Fibroblast of lung (primary cell): ENCODE measurements at regions not wholly inside any gene's neighbourhood (a gene's known extent, or its start where the extent isn't known, plus 50 kb on each side); places are given as distances from the start of the nearest gene placed in this dataset.
A peak's percentile ranks its signal among the peaks of the same experiment; 100 is the strongest.
"Not testable (repeated sequence)": the region's sequence is repeated elsewhere in the genome, so short reads cannot be mapped to it uniquely, and the experiment has no call there.

ENCODE experiments used
- DNase-seq, 2 donors: peaks; one replicate each; pipeline versions ENCODE4 v3.0.0 to v3.0.0-alpha.2; 2010; ENCODE audit warnings: low read depth in 2 of 2
- H2AFZ ChIP-seq: 2 replicates; pipeline ENCODE4 v1.5.1; 2012; ENCODE audit warnings: low read length, control low read depth, inconsistent platforms
- H3K27ac ChIP-seq: 2 replicates; pipeline ENCODE4 v1.5.1; 2011; ENCODE audit warnings: low read length, control low read depth; ENCODE audit not compliant: insufficient read depth
- H3K27me3 ChIP-seq: 2 replicates; pipeline ENCODE4 v1.5.1; 2011; ENCODE audit warnings: mild to moderate bottlenecking, low read length; ENCODE audit not compliant: control insufficient read depth, insufficient read depth
- H3K36me3 ChIP-seq: 2 replicates; pipeline ENCODE4 v1.5.1; 2011; ENCODE audit warnings: low read length; ENCODE audit not compliant: control insufficient read depth, insufficient read depth
- H3K4me1 ChIP-seq: 2 replicates; pipeline ENCODE4 v1.5.1; 2011; ENCODE audit warnings: low read length; ENCODE audit not compliant: control insufficient read depth, insufficient read depth; ENCODE audit errors: extremely low read depth
- H3K4me2 ChIP-seq: 2 replicates; pipeline ENCODE4 v1.5.1; 2011; ENCODE audit warnings: low read length, control low read depth; ENCODE audit not compliant: insufficient read depth; ENCODE audit errors: extremely low read depth
- H3K4me3 ChIP-seq, 4 experiments: fragments of 200-600 bp in 1 of 4; sonication (generic) in 1 of 4; replicated peaks in 1 of 4; 2 replicates each; pipeline ENCODE4 v1.5.1; 2011 to 2016; ENCODE audit warnings: low read length in 4 of 4, low read depth in 3 of 4, mild to moderate bottlenecking in 3 of 4, control low read depth in 2 of 4, inconsistent platforms in 1 of 4, mixed read lengths in 1 of 4; ENCODE audit not compliant: insufficient read depth in 1 of 4; ENCODE audit errors: control extremely low read depth in 1 of 4
- H3K79me2 ChIP-seq: 2 replicates; pipeline ENCODE4 v1.5.1; 2012; ENCODE audit warnings: mild to moderate bottlenecking, low read length, inconsistent platforms; ENCODE audit not compliant: control insufficient read depth, insufficient read depth
- H3K9ac ChIP-seq: 2 replicates; pipeline ENCODE4 v1.5.1; 2011; ENCODE audit warnings: mild to moderate bottlenecking, low read length, control low read depth; ENCODE audit not compliant: insufficient read depth
- H3K9me3 ChIP-seq: 2 replicates; pipeline ENCODE4 v1.5.1; 2012; ENCODE audit warnings: low read depth, low read length; ENCODE audit not compliant: control insufficient read depth, insufficient read depth
- H4K20me1 ChIP-seq: 2 replicates; pipeline ENCODE4 v1.5.1; 2011; ENCODE audit warnings: low read length; ENCODE audit not compliant: control insufficient read depth, insufficient read depth; ENCODE audit errors: extremely low read depth
- EZH2 ChIP-seq: IDR thresholded peaks from 2 replicates; pipeline ENCODE4 v1.5.1; 2012; ENCODE audit warnings: low read length, control low read depth, mild to moderate bottlenecking; ENCODE audit errors: missing control alignments
- TF ChIP-seq, protein P1 (sequence below), 2 donors: IDR thresholded peaks in 1 of 2; conservative IDR thresholded peaks in 1 of 2; 1 replicate in 1 of 2; 2 replicates in 1 of 2; pipeline ENCODE4 v1.5.1; 2011 to 2012; ENCODE audit warnings: low read length in 2 of 2, control low read depth in 1 of 2, inconsistent platforms in 1 of 2, low read depth in 1 of 2, mild to moderate bottlenecking in 1 of 2

DNA sequence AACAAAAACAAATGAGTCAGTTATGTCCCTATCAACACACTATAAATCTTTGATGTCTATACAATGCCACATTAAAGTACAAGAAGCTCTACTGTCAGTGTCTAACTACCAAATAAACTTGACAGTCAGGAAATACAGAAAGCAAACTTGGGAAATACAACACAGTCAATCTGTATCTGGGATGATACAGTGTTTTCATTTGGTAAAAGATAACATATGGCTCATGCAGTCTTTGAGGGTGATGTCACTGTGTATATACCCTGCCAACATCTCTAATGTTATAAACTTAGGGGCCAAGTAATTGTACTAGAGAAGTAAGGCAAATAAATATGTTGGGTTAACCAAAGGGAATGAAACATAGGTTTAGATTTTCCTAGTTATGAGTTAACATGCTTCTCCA lies 552.5 kb upstream of the ADAMTS5 start:
- H4K20me1 ChIP-seq = no peaks in the 10 kb centered on the region
- no peaks in the 10 kb centered on the region for H3K9me3 ChIP-seq
- H3K4me2 ChIP-seq = peak overlapping the region; percentile 10
- H3K4me3 ChIP-seq = no peak overlapping the region
- no peak overlapping the region for H3K27ac ChIP-seq
- H2AFZ ChIP-seq = no peak overlapping the region
- H3K27me3 ChIP-seq = no peaks in the 10 kb centered on the region
- H3K9ac ChIP-seq = no peak overlapping the region
- DNase-seq = peak; percentile 82 to 91
- no peaks in the 10 kb centered on the region for H3K79me2 ChIP-seq
- H3K4me1 ChIP-seq = no peaks in the 10 kb centered on the region
- no peaks in the 10 kb centered on the region for H3K36me3 ChIP-seq
- TF ChIP-seq, protein P1, sequence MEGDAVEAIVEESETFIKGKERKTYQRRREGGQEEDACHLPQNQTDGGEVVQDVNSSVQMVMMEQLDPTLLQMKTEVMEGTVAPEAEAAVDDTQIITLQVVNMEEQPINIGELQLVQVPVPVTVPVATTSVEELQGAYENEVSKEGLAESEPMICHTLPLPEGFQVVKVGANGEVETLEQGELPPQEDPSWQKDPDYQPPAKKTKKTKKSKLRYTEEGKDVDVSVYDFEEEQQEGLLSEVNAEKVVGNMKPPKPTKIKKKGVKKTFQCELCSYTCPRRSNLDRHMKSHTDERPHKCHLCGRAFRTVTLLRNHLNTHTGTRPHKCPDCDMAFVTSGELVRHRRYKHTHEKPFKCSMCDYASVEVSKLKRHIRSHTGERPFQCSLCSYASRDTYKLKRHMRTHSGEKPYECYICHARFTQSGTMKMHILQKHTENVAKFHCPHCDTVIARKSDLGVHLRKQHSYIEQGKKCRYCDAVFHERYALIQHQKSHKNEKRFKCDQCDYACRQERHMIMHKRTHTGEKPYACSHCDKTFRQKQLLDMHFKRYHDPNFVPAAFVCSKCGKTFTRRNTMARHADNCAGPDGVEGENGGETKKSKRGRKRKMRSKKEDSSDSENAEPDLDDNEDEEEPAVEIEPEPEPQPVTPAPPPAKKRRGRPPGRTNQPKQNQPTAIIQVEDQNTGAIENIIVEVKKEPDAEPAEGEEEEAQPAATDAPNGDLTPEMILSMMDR (conservative IDR thresholded peaks at IDR 0.05 in 1 of 2, IDR thresholded peaks at IDR 0.05 in 1 of 2; ENCODE audit: low read depth in 1 of 2, low read length in 2 of 2) = no peak
- no peak for TF ChIP-seq EZH2

DNA sequence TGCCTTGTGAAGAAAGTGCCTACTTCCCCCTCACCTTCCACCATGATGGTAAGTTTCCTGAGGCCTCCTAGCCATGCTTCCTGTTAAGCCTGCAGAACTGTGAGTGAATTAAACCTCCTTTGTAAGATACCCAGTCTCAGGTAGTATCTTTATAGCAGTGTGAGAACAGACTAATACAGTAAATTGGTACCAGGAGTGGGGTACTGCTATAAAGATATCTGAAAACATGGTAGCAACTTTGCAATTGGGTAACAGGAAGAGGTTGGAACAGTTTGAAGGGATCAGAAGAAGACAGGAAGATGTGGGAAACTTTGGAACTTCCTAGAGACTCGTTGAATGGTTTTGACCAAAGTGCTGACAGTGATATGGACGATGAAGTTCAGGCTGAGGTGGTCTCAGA lies 550.3 kb upstream of the ADAMTS5 start:
- not testable (repeated sequence) for H3K27me3 ChIP-seq, H3K4me3 ChIP-seq, H4K20me1 ChIP-seq, H3K4me2 ChIP-seq, H3K27ac ChIP-seq, H3K79me2 ChIP-seq, H3K4me1 ChIP-seq, H3K9ac ChIP-seq, H2AFZ ChIP-seq, H3K36me3 ChIP-seq, H3K9me3 ChIP-seq, DNase-seq

GRCh38 chr21:27515676-27516075 lies 548.8 kb upstream of the ADAMTS5 start:
- TF ChIP-seq, protein P1 (conservative IDR thresholded peaks at IDR 0.05 in 1 of 2, IDR thresholded peaks at IDR 0.05 in 1 of 2; ENCODE audit: low read depth in 1 of 2, low read length in 2 of 2) = no peak
- no peak for TF ChIP-seq EZH2
- Histone ChIP-seq H3K27me3 (no peaks in the 10 kb centered on the region), H3K4me2 (no peak overlapping the region), H4K20me1 (no peaks in the 10 kb centered on the region), H3K4me1 (no peaks in the 10 kb centered on the region), H3K27ac (no peak overlapping the region), H3K4me3 (no peak overlapping the region), H3K36me3 (no peaks in the 10 kb centered on the region), H2AFZ (no peak overlapping the region), H3K79me2 (no peaks in the 10 kb centered on the region), H3K9me3 (no peaks in the 10 kb centered on the region), H3K9ac (no peak overlapping the region)
- DNase-seq = no peak
